ENCODE measurements at regions not wholly inside any gene's neighbourhood (a gene's known extent, or its start where the extent isn't known, plus 50 kb on each side); places are given as distances from the start of the nearest gene placed in this dataset.

DNA sequence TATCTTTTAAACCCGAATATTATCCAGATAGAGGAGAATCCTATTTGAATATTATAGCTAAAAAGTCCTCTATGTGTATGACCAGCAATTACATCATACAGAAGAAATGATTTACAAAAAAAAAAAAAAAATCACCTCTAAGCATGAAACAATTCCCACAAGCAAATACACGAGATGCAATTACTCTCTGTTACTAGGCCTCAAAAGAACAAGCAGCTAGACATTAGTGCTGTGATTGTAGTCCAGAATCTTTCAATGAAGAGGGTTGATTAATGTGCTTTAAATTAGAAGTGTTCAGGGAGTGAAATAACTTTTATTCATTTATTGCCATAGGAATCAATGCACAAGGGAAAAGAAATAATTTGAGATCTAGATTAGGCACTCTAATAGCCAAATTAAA is 1379.5 kb upstream of the GBE1 start:
- no peak for TF ChIP-seq TAF1 (IDR thresholded peaks at IDR 0.05; ENCODE audit: low read depth)
- TF ChIP-seq, protein P1, sequence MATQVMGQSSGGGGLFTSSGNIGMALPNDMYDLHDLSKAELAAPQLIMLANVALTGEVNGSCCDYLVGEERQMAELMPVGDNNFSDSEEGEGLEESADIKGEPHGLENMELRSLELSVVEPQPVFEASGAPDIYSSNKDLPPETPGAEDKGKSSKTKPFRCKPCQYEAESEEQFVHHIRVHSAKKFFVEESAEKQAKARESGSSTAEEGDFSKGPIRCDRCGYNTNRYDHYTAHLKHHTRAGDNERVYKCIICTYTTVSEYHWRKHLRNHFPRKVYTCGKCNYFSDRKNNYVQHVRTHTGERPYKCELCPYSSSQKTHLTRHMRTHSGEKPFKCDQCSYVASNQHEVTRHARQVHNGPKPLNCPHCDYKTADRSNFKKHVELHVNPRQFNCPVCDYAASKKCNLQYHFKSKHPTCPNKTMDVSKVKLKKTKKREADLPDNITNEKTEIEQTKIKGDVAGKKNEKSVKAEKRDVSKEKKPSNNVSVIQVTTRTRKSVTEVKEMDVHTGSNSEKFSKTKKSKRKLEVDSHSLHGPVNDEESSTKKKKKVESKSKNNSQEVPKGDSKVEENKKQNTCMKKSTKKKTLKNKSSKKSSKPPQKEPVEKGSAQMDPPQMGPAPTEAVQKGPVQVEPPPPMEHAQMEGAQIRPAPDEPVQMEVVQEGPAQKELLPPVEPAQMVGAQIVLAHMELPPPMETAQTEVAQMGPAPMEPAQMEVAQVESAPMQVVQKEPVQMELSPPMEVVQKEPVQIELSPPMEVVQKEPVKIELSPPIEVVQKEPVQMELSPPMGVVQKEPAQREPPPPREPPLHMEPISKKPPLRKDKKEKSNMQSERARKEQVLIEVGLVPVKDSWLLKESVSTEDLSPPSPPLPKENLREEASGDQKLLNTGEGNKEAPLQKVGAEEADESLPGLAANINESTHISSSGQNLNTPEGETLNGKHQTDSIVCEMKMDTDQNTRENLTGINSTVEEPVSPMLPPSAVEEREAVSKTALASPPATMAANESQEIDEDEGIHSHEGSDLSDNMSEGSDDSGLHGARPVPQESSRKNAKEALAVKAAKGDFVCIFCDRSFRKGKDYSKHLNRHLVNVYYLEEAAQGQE (IDR thresholded peaks at IDR 0.05; ENCODE audit: low read depth), result no peak
- TF ChIP-seq, protein P2, sequence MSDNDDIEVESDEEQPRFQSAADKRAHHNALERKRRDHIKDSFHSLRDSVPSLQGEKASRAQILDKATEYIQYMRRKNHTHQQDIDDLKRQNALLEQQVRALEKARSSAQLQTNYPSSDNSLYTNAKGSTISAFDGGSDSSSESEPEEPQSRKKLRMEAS (IDR thresholded peaks at IDR 0.05), result no peak
